ENCODE measurements at regions not wholly inside any gene's neighbourhood (a gene's known extent, or its start where the extent isn't known, plus 50 kb on each side); places are given as distances from the start of the nearest gene placed in this dataset.

- ChIA-PET POLR2A (no interaction called here), RAD21 (ENCODE audit: low non-redundant PET in 1 of 2, low total read pairs in 2 of 2, uncharacterized antibody in 2 of 2, unreplicated experiment in 2 of 2) (no interaction called here), CTCF (no interaction called here)
- Histone ChIP-seq H4K20me1 (ENCODE audit: insufficient read depth) (no peaks in the 10 kb centered on the region), H3K9me3 (ENCODE audit: control insufficient read depth in 1 of 2, insufficient read depth in 1 of 2, low read depth in 1 of 2, low read length in 2 of 2) (no peaks in the 10 kb centered on the region), H3K4me1 (ENCODE audit: control insufficient read depth in 1 of 2, insufficient read depth in 2 of 2, low read length in 2 of 2) (no peaks in the 10 kb centered on the region), H3K4me2 (ENCODE audit: low read length) (no peak overlapping the region), H3K9ac (ENCODE audit: low read length) (no peak overlapping the region), H3K27ac (ENCODE audit: low read depth, low read length) (no peak overlapping the region), H2AFZ (ENCODE audit: low read depth, low read length, poor library complexity, severe bottlenecking) (no peak overlapping the region), H3K36me3 (ENCODE audit: control insufficient read depth in 1 of 2, insufficient read depth in 2 of 2, low read length in 2 of 2) (no peaks in the 10 kb centered on the region), H3K27me3 (ENCODE audit: insufficient read depth, low read length) (no peaks in the 10 kb centered on the region), H3K4me3 (replicated peaks in 1 of 2; ENCODE audit: low read depth in 1 of 2, low read length in 2 of 2) (no peak overlapping the region), H3K9me2 (ENCODE audit: insufficient read depth) (no peaks in the 10 kb centered on the region), H3K79me2 (ENCODE audit: insufficient read depth, low read length) (no peaks in the 10 kb centered on the region)
- TF ChIP-seq POLR2AphosphoS5 (IDR thresholded peaks at IDR 0.05; ENCODE audit: low read depth, low read length) (no peak), ZFX (IDR thresholded peaks at IDR 0.05) (no peak), ZBTB33 (IDR thresholded peaks at IDR 0.05; ENCODE audit: extremely low read depth, insufficient replicate concordance, low read length) (no peak), ELF1 (IDR thresholded peaks at IDR 0.05; ENCODE audit: borderline replicate concordance, low read depth) (no peak), CEBPB (IDR thresholded peaks at IDR 0.05; ENCODE audit: low read depth) (no peak), FOSL1 (IDR thresholded peaks at IDR 0.05; ENCODE audit: low read depth) (no peak), ATF3 (IDR thresholded peaks at IDR 0.05) (no peak), RAD21 (IDR thresholded peaks at IDR 0.05; ENCODE audit: low read depth) (no peak), EGR1 (IDR thresholded peaks at IDR 0.05; ENCODE audit: low read depth) (no peak), SRF (IDR thresholded peaks at IDR 0.05; ENCODE audit: low read depth) (no peak), YY1 (IDR thresholded peaks at IDR 0.05; ENCODE audit: extremely low read depth, insufficient replicate concordance, low read depth, low read length) (no peak), REST (IDR thresholded peaks at IDR 0.05; ENCODE audit: low read depth) (no peak), POLR2A (IDR thresholded peaks at IDR 0.05; ENCODE audit: borderline replicate concordance, extremely low read depth, insufficient read depth, insufficient read length) (no peak), SP1 (IDR thresholded peaks at IDR 0.05; ENCODE audit: low read depth) (no peak), MAX (IDR thresholded peaks at IDR 0.05) (no peak), CBX3 (IDR thresholded peaks at IDR 0.05; ENCODE audit: low read depth) (no peak)
- DNase-seq (ENCODE audit: low read depth, low spot score) (no peak), ATAC-seq (no peak)
- intact Hi-C loops (cut with micrococcal nuclease), result no loop called here
- no TSS peak for BruUV-seq (replicated peaks)
Observed at GRCh38 chrX:17206584-17206983, 168.4 kb upstream of the NHS start.
